HCT116 (cell line): ENCODE measurements at regions not wholly inside any gene's neighbourhood (a gene's known extent, or its start where the extent isn't known, plus 50 kb on each side); places are given as distances from the start of the nearest gene placed in this dataset.

Source experiments
- ATAC-seq: fragments of 200-7000 bp; cut with Tn5 transposase; 2 replicates; pipeline ENCODE4 v1.9.1; 2020; ENCODE audit warnings: mild to moderate bottlenecking, moderate library complexity
- BruUV-seq: library from RNA; stranded (reverse); fragments of 400-500 nt; replicated peaks from 2 replicates; lab custom pipeline; 2021; lab: Mats Ljungman, UMichigan
- CTCF ChIA-PET: fragments of 300-600 bp; sonication (Branson Sonifier 250); formaldehyde crosslinking; loops from one replicate; lab custom pipeline; 2021; ENCODE audit warnings: antibody characterized with exemption; lab: Charles Lee
- POLR2A ChIA-PET: fragments of 300-600, 350-600 bp; sonication (Branson Sonifier 250); formaldehyde crosslinking; loops from one replicate; lab custom pipeline; 2021; ENCODE audit warnings: antibody characterized with exemption; lab: Charles Lee
- RAD21 ChIA-PET, 2 experiments: fragments of 300-600 bp; sonication (Branson Sonifier 250); formaldehyde crosslinking; loops; one replicate each; lab custom pipeline; 2023; ENCODE audit warnings: low total read pairs in 2 of 2; ENCODE audit not compliant: uncharacterized antibody in 2 of 2, unreplicated experiment in 2 of 2, low non-redundant PET in 1 of 2; lab: Charles Lee
- DNase-seq: peaks from one replicate; pipeline ENCODE4 v3.0.0-alpha.2; 2010; ENCODE audit warnings: low read depth, low spot score
- H2AFZ ChIP-seq: fragments of 200-600 bp; shearing (Covaris generic), sonication (generic); 2 replicates; pipeline ENCODE4 v1.6.1; 2017; ENCODE audit warnings: low read depth, mixed run types, mixed read lengths, antibody characterized with exemption, low read length; ENCODE audit not compliant: poor library complexity, severe bottlenecking
- H3K27ac ChIP-seq: 2 replicates; pipeline ENCODE4 v1.5.1; 2012; ENCODE audit warnings: low read depth, low read length
- H3K27me3 ChIP-seq: fragments of 200-600 bp; sonication (generic); 2 replicates; pipeline ENCODE4 v1.6.1; 2016; ENCODE audit warnings: mixed run types, low read length, mixed read lengths; ENCODE audit not compliant: insufficient read depth
- H3K36me3 ChIP-seq, 2 experiments: fragments of 200-500 bp in 1 of 2; fragments of 200-600 bp in 1 of 2; sonication (Bioruptor generic) in 1 of 2; sonication (generic) in 1 of 2; 2 replicates each; pipeline versions ENCODE4 v1.5.1 to v1.6.1; 2014 to 2016; ENCODE audit warnings: low read length in 2 of 2, inconsistent platforms in 1 of 2, mixed read lengths in 1 of 2, mixed run types in 1 of 2; ENCODE audit not compliant: insufficient read depth in 2 of 2, control insufficient read depth in 1 of 2
- H3K4me1 ChIP-seq, 2 experiments: fragments of 200-600 bp in 1 of 2; sonication (generic) in 1 of 2; 2 replicates each; pipeline versions ENCODE4 v1.5.1 to v1.6.1; 2012 to 2017; ENCODE audit warnings: low read length in 2 of 2, inconsistent platforms in 1 of 2, mild to moderate bottlenecking in 1 of 2, mixed read lengths in 1 of 2, mixed run types in 1 of 2, moderate library complexity in 1 of 2; ENCODE audit not compliant: insufficient read depth in 2 of 2, control insufficient read depth in 1 of 2
- H3K4me2 ChIP-seq: fragments of 200-600 bp; sonication (generic); 2 replicates; pipeline ENCODE4 v1.6.1; 2017; ENCODE audit warnings: mixed run types, low read length, mixed read lengths
- H3K4me3 ChIP-seq, 2 experiments: fragments of 200-600 bp in 1 of 2; sonication (generic) in 1 of 2; replicated peaks in 1 of 2; 2 replicates each; pipeline ENCODE4 v1.5.1; 2011 to 2016; ENCODE audit warnings: low read length in 2 of 2, control low read depth in 1 of 2, low read depth in 1 of 2, mild to moderate bottlenecking in 1 of 2, mixed read lengths in 1 of 2, mixed run types in 1 of 2
- H3K79me2 ChIP-seq: fragments of 200-600 bp; sonication (generic); 2 replicates; pipeline ENCODE4 v1.6.1; 2017; ENCODE audit warnings: mild to moderate bottlenecking, mixed run types, low read length, moderate library complexity, mixed read lengths; ENCODE audit not compliant: insufficient read depth
- H3K9ac ChIP-seq: fragments of 200-600 bp; sonication (generic); 2 replicates; pipeline ENCODE4 v1.6.1; 2016; ENCODE audit warnings: low read length, mixed read lengths
- H3K9me2 ChIP-seq: fragments of 200-600 bp; sonication (generic), shearing (Covaris generic); 2 replicates; pipeline ENCODE4 v1.6.1; 2017; ENCODE audit warnings: mixed run types, mild to moderate bottlenecking, moderate library complexity; ENCODE audit not compliant: insufficient read depth
- H3K9me3 ChIP-seq, 2 experiments: fragments of 200-500 bp in 1 of 2; fragments of 200-600 bp in 1 of 2; sonication (Bioruptor generic) in 1 of 2; sonication (generic) in 1 of 2; 2 replicates each; pipeline ENCODE4 v1.6.1; 2014 to 2017; ENCODE audit warnings: low read length in 2 of 2, mixed read lengths in 2 of 2, inconsistent platforms in 1 of 2, low read depth in 1 of 2, mild to moderate bottlenecking in 1 of 2, mixed run types in 1 of 2, moderate library complexity in 1 of 2; ENCODE audit not compliant: control insufficient read depth in 1 of 2, insufficient read depth in 1 of 2
- H4K20me1 ChIP-seq: fragments of 200-600 bp; sonication (generic), shearing (Covaris generic); 2 replicates; pipeline ENCODE4 v1.6.1; 2017; ENCODE audit warnings: mixed run types, mild to moderate bottlenecking, moderate library complexity; ENCODE audit not compliant: insufficient read depth
- CEBPB ChIP-seq: IDR thresholded peaks from 2 replicates; pipeline ENCODE4 v1.6.1; 2012; ENCODE audit warnings: low read depth
- EGR1 ChIP-seq: IDR thresholded peaks from 2 replicates; pipeline ENCODE4 v1.6.1; 2012; ENCODE audit warnings: low read depth
- JUND ChIP-seq: IDR thresholded peaks from 2 replicates; pipeline ENCODE4 v1.6.1; 2012
- POLR2A ChIP-seq: IDR thresholded peaks from 2 replicates; pipeline ENCODE4 v1.7.0; 2011; ENCODE audit warnings: borderline replicate concordance; ENCODE audit not compliant: insufficient read depth, insufficient read length; ENCODE audit errors: extremely low read depth
- RAD21 ChIP-seq: IDR thresholded peaks from 2 replicates; pipeline ENCODE4 v1.6.1; 2012; ENCODE audit warnings: low read depth, mild to moderate bottlenecking
- SIN3A ChIP-seq: IDR thresholded peaks from 2 replicates; pipeline ENCODE4 v1.6.1; 2012; ENCODE audit warnings: low read depth
- SP1 ChIP-seq: IDR thresholded peaks from 2 replicates; pipeline ENCODE4 v1.6.1; 2012; ENCODE audit warnings: low read depth
- SRF ChIP-seq: IDR thresholded peaks from 2 replicates; pipeline ENCODE4 v1.6.1; 2012; ENCODE audit warnings: low read depth
- TCF7L2 ChIP-seq: IDR thresholded peaks from 2 replicates; pipeline ENCODE4 v1.7.0; 2011; ENCODE audit warnings: borderline replicate concordance, inconsistent platforms; ENCODE audit not compliant: insufficient read depth, insufficient read length; ENCODE audit errors: extremely low read depth
- YY1 ChIP-seq: IDR thresholded peaks from 2 replicates; pipeline ENCODE4 v1.6.1; 2011; ENCODE audit warnings: low read length, low read depth, moderate library complexity, mild to moderate bottlenecking; ENCODE audit not compliant: insufficient replicate concordance; ENCODE audit errors: extremely low read depth
- ZFX ChIP-seq: fragments of 450-650 bp; IDR thresholded peaks from 2 replicates; pipeline ENCODE4 v1.6.1; 2017
- intact Hi-C: fragments of 100-400 bp; cut with micrococcal nuclease; formaldehyde crosslinking; loops from 2 replicates; pipeline ENCODE4 v1.10.0; 2022
- TF ChIP-seq, protein P1 (sequence below): IDR thresholded peaks from 2 replicates; pipeline ENCODE4 v1.6.1; 2012
- TF ChIP-seq, protein P2 (sequence below), 3 experiments: fragments of 200-600 bp in 1 of 3; sonication (generic) in 1 of 3; IDR thresholded peaks in 2 of 3; conservative IDR thresholded peaks in 1 of 3; 2 replicates each; pipeline ENCODE4 v1.5.1; 2012 to 2017; ENCODE audit warnings: low read depth in 2 of 3, low read length in 2 of 3, antibody characterized with exemption in 1 of 3, borderline replicate concordance in 1 of 3, control low read depth in 1 of 3, mild to moderate bottlenecking in 1 of 3, mixed read lengths in 1 of 3, mixed run types in 1 of 3, moderate library complexity in 1 of 3; ENCODE audit not compliant: insufficient read depth in 1 of 3
- TF ChIP-seq, protein P3 (sequence below): IDR thresholded peaks from 2 replicates; pipeline ENCODE4 v1.6.1; 2011; ENCODE audit warnings: mild to moderate bottlenecking, low read length, moderate library complexity; ENCODE audit not compliant: insufficient replicate concordance; ENCODE audit errors: extremely low read depth

DNA sequence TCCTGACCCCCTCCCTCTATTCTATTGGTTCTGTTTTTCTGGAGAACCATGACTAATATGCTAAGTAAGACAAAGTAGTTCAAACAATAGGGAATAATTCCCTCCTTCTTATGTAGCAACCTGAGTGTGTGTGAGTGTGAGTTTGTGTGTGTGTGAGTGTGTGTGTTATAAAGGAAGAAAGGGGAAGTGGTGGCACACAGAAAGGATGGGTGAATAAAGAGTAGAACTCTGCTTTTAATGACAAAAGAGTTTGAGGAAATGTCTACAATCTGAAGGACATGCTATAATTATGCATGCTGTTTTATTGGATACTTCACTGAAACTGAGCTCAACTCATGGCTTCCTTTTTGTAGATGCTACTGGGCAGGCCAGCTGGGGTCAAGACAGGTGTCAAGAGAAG, 489.5 kb downstream of the REEP3 start:
- intact Hi-C loops: no loop called here
- Histone ChIP-seq H3K27ac (no peak overlapping the region), H3K9ac (no peak overlapping the region), H3K27me3 (no peaks in the 10 kb centered on the region), H3K9me3 (no peaks in the 10 kb centered on the region), H3K4me1 (no peaks in the 10 kb centered on the region), H3K4me2 (no peak overlapping the region), H3K79me2 (no peaks in the 10 kb centered on the region), H3K9me2 (no peaks in the 10 kb centered on the region), H3K4me3 (no peak overlapping the region), H2AFZ (no peak overlapping the region), H4K20me1 (no peaks in the 10 kb centered on the region), H3K36me3 (no peaks in the 10 kb centered on the region)
- TF ChIP-seq SIN3A: no peak
- no peak for TF ChIP-seq ZFX
- TF ChIP-seq RAD21: no peak
- TF ChIP-seq TCF7L2: no peak
- TF ChIP-seq SRF: no peak
- TF ChIP-seq JUND: no peak
- no peak for TF ChIP-seq SP1
- TF ChIP-seq CEBPB: no peak
- TF ChIP-seq, protein P1, sequence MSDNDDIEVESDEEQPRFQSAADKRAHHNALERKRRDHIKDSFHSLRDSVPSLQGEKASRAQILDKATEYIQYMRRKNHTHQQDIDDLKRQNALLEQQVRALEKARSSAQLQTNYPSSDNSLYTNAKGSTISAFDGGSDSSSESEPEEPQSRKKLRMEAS: no peak
- TF ChIP-seq, protein P2, sequence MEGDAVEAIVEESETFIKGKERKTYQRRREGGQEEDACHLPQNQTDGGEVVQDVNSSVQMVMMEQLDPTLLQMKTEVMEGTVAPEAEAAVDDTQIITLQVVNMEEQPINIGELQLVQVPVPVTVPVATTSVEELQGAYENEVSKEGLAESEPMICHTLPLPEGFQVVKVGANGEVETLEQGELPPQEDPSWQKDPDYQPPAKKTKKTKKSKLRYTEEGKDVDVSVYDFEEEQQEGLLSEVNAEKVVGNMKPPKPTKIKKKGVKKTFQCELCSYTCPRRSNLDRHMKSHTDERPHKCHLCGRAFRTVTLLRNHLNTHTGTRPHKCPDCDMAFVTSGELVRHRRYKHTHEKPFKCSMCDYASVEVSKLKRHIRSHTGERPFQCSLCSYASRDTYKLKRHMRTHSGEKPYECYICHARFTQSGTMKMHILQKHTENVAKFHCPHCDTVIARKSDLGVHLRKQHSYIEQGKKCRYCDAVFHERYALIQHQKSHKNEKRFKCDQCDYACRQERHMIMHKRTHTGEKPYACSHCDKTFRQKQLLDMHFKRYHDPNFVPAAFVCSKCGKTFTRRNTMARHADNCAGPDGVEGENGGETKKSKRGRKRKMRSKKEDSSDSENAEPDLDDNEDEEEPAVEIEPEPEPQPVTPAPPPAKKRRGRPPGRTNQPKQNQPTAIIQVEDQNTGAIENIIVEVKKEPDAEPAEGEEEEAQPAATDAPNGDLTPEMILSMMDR (IDR thresholded peaks at IDR 0.05 in 2 of 3, conservative IDR thresholded peaks at IDR 0.05 in 1 of 3; ENCODE audit: borderline replicate concordance in 1 of 3, insufficient read depth in 1 of 3, low read depth in 2 of 3, low read length in 2 of 3): no peak
- TF ChIP-seq, protein P3, sequence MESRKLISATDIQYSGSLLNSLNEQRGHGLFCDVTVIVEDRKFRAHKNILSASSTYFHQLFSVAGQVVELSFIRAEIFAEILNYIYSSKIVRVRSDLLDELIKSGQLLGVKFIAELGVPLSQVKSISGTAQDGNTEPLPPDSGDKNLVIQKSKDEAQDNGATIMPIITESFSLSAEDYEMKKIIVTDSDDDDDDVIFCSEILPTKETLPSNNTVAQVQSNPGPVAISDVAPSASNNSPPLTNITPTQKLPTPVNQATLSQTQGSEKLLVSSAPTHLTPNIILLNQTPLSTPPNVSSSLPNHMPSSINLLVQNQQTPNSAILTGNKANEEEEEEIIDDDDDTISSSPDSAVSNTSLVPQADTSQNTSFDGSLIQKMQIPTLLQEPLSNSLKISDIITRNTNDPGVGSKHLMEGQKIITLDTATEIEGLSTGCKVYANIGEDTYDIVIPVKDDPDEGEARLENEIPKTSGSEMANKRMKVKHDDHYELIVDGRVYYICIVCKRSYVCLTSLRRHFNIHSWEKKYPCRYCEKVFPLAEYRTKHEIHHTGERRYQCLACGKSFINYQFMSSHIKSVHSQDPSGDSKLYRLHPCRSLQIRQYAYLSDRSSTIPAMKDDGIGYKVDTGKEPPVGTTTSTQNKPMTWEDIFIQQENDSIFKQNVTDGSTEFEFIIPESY: no peak
- no peak for TF ChIP-seq POLR2A
- no peak for TF ChIP-seq EGR1
- no peak for TF ChIP-seq YY1
- POLR2A ChIA-PET: no interaction called here
- CTCF ChIA-PET: no interaction called here
- no TSS peak for BruUV-seq
- RAD21 ChIA-PET: no interaction called here
- ATAC-seq (no peak), DNase-seq (no peak)
